ENCODE measurements at regions not wholly inside any gene's neighbourhood (a gene's known extent, or its start where the extent isn't known, plus 50 kb on each side); places are given as distances from the start of the nearest gene placed in this dataset.
"Not testable (repeated sequence)": the region's sequence is repeated elsewhere in the genome, so short reads cannot be mapped to it uniquely, and the experiment has no call there.

DNA sequence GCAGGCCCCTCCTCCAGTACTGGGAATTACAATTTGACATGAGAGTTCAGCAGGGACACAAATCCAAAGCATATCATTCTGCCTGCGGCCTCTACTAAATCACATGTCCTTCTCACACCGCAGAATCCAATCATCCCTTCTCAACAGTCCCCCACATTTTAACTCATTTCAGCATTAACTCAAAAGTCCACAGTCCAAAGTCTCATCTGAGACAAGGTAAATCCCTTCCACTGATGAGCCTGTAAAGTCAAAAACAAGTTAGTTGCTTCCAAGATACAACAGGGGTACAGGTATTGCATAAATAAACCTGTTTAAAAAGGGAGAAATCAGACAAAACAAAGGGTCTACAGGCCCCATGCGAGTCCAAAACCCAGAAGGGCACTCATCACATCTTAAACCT lies 64.0 kb downstream of the EBNA1BP2 start:
- no peak for DNase-seq
- Histone ChIP-seq H3K27ac (no peak overlapping the region), H3K4me3 (ENCODE audit: low read depth, low read length) (no peak overlapping the region), H3K36me3 (replicated peaks) (no peaks in the 10 kb centered on the region), H3K27me3 (replicated peaks) (no peaks in the 10 kb centered on the region)
- TF ChIP-seq, protein P1, sequence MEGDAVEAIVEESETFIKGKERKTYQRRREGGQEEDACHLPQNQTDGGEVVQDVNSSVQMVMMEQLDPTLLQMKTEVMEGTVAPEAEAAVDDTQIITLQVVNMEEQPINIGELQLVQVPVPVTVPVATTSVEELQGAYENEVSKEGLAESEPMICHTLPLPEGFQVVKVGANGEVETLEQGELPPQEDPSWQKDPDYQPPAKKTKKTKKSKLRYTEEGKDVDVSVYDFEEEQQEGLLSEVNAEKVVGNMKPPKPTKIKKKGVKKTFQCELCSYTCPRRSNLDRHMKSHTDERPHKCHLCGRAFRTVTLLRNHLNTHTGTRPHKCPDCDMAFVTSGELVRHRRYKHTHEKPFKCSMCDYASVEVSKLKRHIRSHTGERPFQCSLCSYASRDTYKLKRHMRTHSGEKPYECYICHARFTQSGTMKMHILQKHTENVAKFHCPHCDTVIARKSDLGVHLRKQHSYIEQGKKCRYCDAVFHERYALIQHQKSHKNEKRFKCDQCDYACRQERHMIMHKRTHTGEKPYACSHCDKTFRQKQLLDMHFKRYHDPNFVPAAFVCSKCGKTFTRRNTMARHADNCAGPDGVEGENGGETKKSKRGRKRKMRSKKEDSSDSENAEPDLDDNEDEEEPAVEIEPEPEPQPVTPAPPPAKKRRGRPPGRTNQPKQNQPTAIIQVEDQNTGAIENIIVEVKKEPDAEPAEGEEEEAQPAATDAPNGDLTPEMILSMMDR (IDR thresholded peaks at IDR 0.05; ENCODE audit: low read depth, low read length, missing control alignments), result no peak
- in situ Hi-C loops (cut with HindIII; ENCODE audit: low pct_ligation_motif_present, low sequenced_read_pairs), result no loop called here

DNA sequence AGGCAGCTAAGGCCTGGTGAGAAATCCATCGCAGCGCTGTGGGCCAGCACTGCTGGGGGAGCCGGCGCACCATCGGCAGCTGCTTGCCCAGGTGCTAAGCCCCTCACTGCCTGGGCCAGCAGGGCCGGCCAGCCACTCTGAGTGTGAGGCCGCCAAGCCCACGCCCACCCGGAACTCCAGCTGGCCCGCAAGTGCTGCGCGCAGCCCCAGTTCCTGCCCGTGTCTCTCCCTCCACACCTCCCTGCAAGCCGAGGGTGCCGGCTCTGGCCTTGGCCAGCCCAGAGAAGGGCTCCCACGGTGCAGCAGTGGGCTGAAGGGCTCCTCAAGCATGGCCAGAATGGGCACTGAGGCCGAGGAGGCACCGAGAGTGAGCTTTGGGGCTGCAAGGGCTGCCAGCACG lies 64.4 kb downstream of the EBNA1BP2 start:
- H3K4me3 ChIP-seq (ENCODE audit: low read depth, low read length), result no peak overlapping the region
- no peak for DNase-seq
- in situ Hi-C loops (cut with HindIII; ENCODE audit: low pct_ligation_motif_present, low sequenced_read_pairs), result no loop called here
- H3K27me3 ChIP-seq (replicated peaks), result no peaks in the 10 kb centered on the region
- TF ChIP-seq, protein P1 (IDR thresholded peaks at IDR 0.05; ENCODE audit: low read depth, low read length, missing control alignments), result no peak
- no peak overlapping the region for H3K27ac ChIP-seq
- no peaks in the 10 kb centered on the region for H3K36me3 ChIP-seq (replicated peaks)

DNA sequence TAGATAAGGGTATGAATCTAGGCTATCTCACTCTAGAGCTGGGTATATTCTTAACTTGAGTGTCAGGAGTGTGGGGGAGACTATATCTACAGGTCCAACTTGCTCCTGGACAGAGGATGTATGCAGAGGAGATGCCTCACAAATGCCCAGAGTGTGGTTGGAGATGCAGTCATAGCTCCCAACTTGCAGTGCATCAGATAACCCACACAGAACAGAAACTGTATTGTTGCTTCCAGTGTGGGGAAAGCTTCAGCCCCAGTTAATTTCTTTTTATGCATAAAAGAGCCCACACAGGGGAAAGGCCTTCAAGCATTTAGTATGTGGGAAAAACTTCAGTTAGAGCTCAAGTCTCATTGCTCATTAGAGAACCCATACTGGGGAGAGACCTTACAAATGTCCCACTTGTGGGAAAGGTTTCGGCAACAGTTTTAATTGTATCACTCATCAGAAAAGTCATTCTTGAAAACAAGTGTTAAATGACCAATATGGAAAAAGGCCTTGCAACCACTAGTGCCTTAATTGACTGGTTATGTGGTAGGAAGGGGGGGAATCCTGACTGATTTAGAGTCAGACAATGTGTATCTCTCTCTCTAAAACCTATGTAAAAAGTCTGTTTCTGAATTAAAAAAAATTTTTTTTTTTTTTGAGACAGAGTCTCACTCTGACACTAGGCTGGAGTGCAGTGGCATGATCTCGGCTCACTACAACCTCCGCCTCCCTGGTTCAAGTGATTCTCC lies 67.9 kb downstream of the EBNA1BP2 start:
- no peak for DNase-seq
- in situ Hi-C loops (cut with HindIII; ENCODE audit: low pct_ligation_motif_present, low sequenced_read_pairs), result no loop called here
- no peaks in the 10 kb centered on the region for H3K27me3 ChIP-seq (replicated peaks)
- no peak overlapping the region for H3K27ac ChIP-seq
- no peaks in the 10 kb centered on the region for H3K36me3 ChIP-seq (replicated peaks)
- TF ChIP-seq, protein P1 (IDR thresholded peaks at IDR 0.05; ENCODE audit: low read depth, low read length, missing control alignments), result no peak
- no peak overlapping the region for H3K4me3 ChIP-seq (ENCODE audit: low read depth, low read length)

GRCh38 chr1:43101061-43101460 lies 71.0 kb downstream of the EBNA1BP2 start:
- H3K36me3 ChIP-seq (replicated peaks), result no peaks in the 10 kb centered on the region
- no peak for DNase-seq
- TF ChIP-seq, protein P1 (IDR thresholded peaks at IDR 0.05; ENCODE audit: low read depth, low read length, missing control alignments), result no peak
- H3K4me3 ChIP-seq (ENCODE audit: low read depth, low read length), result no peak overlapping the region
- in situ Hi-C loops (cut with HindIII; ENCODE audit: low pct_ligation_motif_present, low sequenced_read_pairs), result no loop called here
- H3K27ac ChIP-seq, result no peak overlapping the region
- no peaks in the 10 kb centered on the region for H3K27me3 ChIP-seq (replicated peaks)

GRCh38 chr1:43098200-43098599 lies 73.9 kb downstream of the EBNA1BP2 start:
- no peak for DNase-seq
- TF ChIP-seq, protein P1 (IDR thresholded peaks at IDR 0.05; ENCODE audit: low read depth, low read length, missing control alignments), result no peak

GRCh38 chr1:43096528-43096927 lies 75.6 kb downstream of the EBNA1BP2 start:
- in situ Hi-C loops (cut with HindIII; ENCODE audit: low pct_ligation_motif_present, low sequenced_read_pairs); H3K27ac ChIP-seq; H3K4me3 ChIP-seq (ENCODE audit: low read depth, low read length); H3K27me3 ChIP-seq (replicated peaks); H3K36me3 ChIP-seq (replicated peaks); DNase-seq: not testable (repeated sequence)

More at GRCh38 chr1:43098200-43098599, 73.9 kb downstream of the EBNA1BP2 start:
- Histone ChIP-seq H3K4me3 (ENCODE audit: low read depth, low read length) (no peak overlapping the region), H3K27ac (no peak overlapping the region), H3K27me3 (replicated peaks) (no peaks in the 10 kb centered on the region), H3K36me3 (replicated peaks) (no peaks in the 10 kb centered on the region)
- in situ Hi-C loops (cut with HindIII; ENCODE audit: low pct_ligation_motif_present, low sequenced_read_pairs), result no loop called here

DNA sequence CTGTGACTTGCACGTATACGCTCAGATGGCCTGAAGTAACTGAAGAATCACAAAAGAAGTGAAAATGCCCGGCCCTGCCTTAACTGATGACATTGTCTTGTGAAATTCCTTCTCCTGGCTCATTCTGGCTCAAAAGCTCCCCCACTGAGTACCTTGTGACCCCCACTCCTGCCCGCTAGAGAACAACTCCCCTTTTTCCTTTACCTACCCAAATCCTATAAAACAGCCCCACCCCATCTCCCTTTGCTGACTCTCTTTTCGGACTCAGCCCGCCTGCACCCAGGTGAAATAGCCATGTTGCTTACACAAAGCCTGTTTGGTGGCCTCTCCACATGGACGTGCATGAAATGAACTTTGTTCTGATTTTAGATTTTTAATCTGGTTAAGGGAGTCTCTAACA lies 81.3 kb downstream of the EBNA1BP2 start:
- DNase-seq; H3K27me3 ChIP-seq (replicated peaks); in situ Hi-C loops (cut with HindIII; ENCODE audit: low pct_ligation_motif_present, low sequenced_read_pairs); H3K27ac ChIP-seq; H3K36me3 ChIP-seq (replicated peaks); H3K4me3 ChIP-seq (ENCODE audit: low read depth, low read length): not testable (repeated sequence)

GRCh38 chr1:43090157-43090556 lies 81.9 kb downstream of the EBNA1BP2 start:
- not testable (repeated sequence) for H3K4me3 ChIP-seq (ENCODE audit: low read depth, low read length)

More at GRCh38 chr1:43090157-43090556, 81.9 kb downstream of the EBNA1BP2 start:
- H3K27me3 ChIP-seq (replicated peaks); H3K36me3 ChIP-seq (replicated peaks); DNase-seq; in situ Hi-C loops (cut with HindIII; ENCODE audit: low pct_ligation_motif_present, low sequenced_read_pairs); H3K27ac ChIP-seq: not testable (repeated sequence)

Data from brain microvascular endothelial cell (primary cell).